ENCODE measurements at regions not wholly inside any gene's neighbourhood (a gene's known extent, or its start where the extent isn't known, plus 50 kb on each side); places are given as distances from the start of the nearest gene placed in this dataset.
A peak's percentile ranks its signal among the peaks of the same experiment; 100 is the strongest.

- Mint-ChIP-seq H3K9me3 (no peaks in the 10 kb centered on the region; a peak in 1 of 5 replicates), H3K4me1 (no peaks in the 10 kb centered on the region), H3K27ac (no peak overlapping the region), H3K27me3 (ENCODE audit: low read depth) (peaks cover 1% of the 10 kb centered on the region; the same call in 1 of the 2 replicates), H3K4me3 (no peak overlapping the region), H3K36me3 (ENCODE audit: insufficient read depth in 1 of 3, low read depth in 3 of 3) (no peaks in the 10 kb centered on the region)
- Histone ChIP-seq H3K9me3 (ENCODE audit: control insufficient read depth, low read depth, low read length) (no peaks in the 10 kb centered on the region), H3K4me2 (ENCODE audit: insufficient read depth, insufficient read length, low read length) (no peak overlapping the region), H4K20me1 (ENCODE audit: control insufficient read depth, insufficient read depth, insufficient read length) (no peaks in the 10 kb centered on the region), H3K4me1 (ENCODE audit: insufficient read depth, low read length) (no peaks in the 10 kb centered on the region), H3K14ac (ENCODE audit: insufficient read depth, low read length) (no peak overlapping the region), H2BK15ac (ENCODE audit: low read depth, low read length) (no peak overlapping the region), H2BK5ac (ENCODE audit: insufficient read length, low read length) (no peak overlapping the region), H2AFZ (ENCODE audit: low read length) (no peak overlapping the region), H3K23me2 (ENCODE audit: insufficient read length, low read depth, low read length, poor library complexity, severe bottlenecking) (no peaks in the 10 kb centered on the region), H3K4ac (ENCODE audit: low read depth, low read length) (no peak overlapping the region), H3K79me2 (ENCODE audit: insufficient read depth, low read length) (no peaks in the 10 kb centered on the region), H3K23ac (ENCODE audit: insufficient read length, low read depth, low read length) (no peak overlapping the region), H2BK20ac (ENCODE audit: low read depth, low read length, poor library complexity, severe bottlenecking) (no peak overlapping the region), H2AK5ac (ENCODE audit: insufficient read length, low read length) (no peak overlapping the region), H3K56ac (ENCODE audit: insufficient read length, low read depth, low read length) (no peak overlapping the region), H3T11ph (ENCODE audit: low read length) (no peak overlapping the region), H2BK12ac (ENCODE audit: insufficient read length, low read depth, low read length) (no peak overlapping the region), H3K18ac (ENCODE audit: insufficient read length, low read depth, low read length) (no peak overlapping the region), H3K9ac (ENCODE audit: extremely low read depth, insufficient read length, low read length) (no peak overlapping the region), H3K79me1 (ENCODE audit: insufficient read depth, low read depth, low read length, poor library complexity, severe bottlenecking) (no peaks in the 10 kb centered on the region), H2BK120ac (ENCODE audit: low read depth, low read length, poor library complexity, severe bottlenecking) (no peak overlapping the region), H4K5ac (ENCODE audit: insufficient read length, low read depth, low read length) (no peak overlapping the region), H3K27me3 (ENCODE audit: insufficient read depth, low read length) (no peaks in the 10 kb centered on the region), H4K8ac (replicated peaks; ENCODE audit: insufficient read length, low read depth, low read length) (no peak overlapping the region), H4K91ac (ENCODE audit: insufficient read length, low read depth, low read length) (no peak overlapping the region), H3K27ac (ENCODE audit: insufficient read length, low read depth, low read length) (no peak overlapping the region)
- peak; percentile 70 for TF ChIP-seq CTCF (conservative IDR thresholded peaks at IDR 0.05)
- WGBS (ENCODE audit: extremely low coverage, insufficient read length, low lambda C conversion rate), result no CpG with 5 or more reads among the region's 2 CpGs
- DNase-seq, result peak; percentile 72
Observed at GRCh38 chr1:198056255-198056654, 100.5 kb upstream of the NEK7 start.
